Renal cortex interstitium (tissue), 11 donors: ENCODE measurements at regions not wholly inside any gene's neighbourhood (a gene's known extent, or its start where the extent isn't known, plus 50 kb on each side); places are given as distances from the start of the nearest gene placed in this dataset.

Source experiments
- DNase-seq, 11 donors: peaks; one replicate each; pipeline ENCODE4 v3.0.0-alpha.2; 2013; ENCODE audit warnings: low read depth in 9 of 11, low spot score in 4 of 11; ENCODE audit errors: extremely low read depth in 1 of 11

GRCh38 chr18:75518007-75518406 is 90.5 kb upstream of the SMIM21 start:
- DNase-seq, result no peak

GRCh38 chr18:75517286-75517685 is 89.8 kb upstream of the SMIM21 start:
- DNase-seq, result no peak

GRCh38 chr18:75507636-75508035 is 80.1 kb upstream of the SMIM21 start:
- no peak for DNase-seq

GRCh38 chr18:75506913-75507312 is 79.4 kb upstream of the SMIM21 start:
- no peak for DNase-seq

GRCh38 chr18:75504469-75504868 is 77.0 kb upstream of the SMIM21 start:
- DNase-seq, result no peak

- DNase-seq, result no peak
Measured at GRCh38 chr18:75503615-75504014, 76.1 kb upstream of the SMIM21 start.

GRCh38 chr18:75502286-75502685 is 74.8 kb upstream of the SMIM21 start:
- DNase-seq, result no peak

- no peak for DNase-seq
Measured at GRCh38 chr18:75500545-75500944, 73.0 kb upstream of the SMIM21 start.

GRCh38 chr18:75497576-75498235 is 70.2 kb upstream of the SMIM21 start:
- DNase-seq, result no peak

GRCh38 chr18:75496151-75496550 is 68.6 kb upstream of the SMIM21 start:
- peak in 2 of 11 donors; percentile 14 to 19 for DNase-seq

- peak in 1 of 11 donors; percentile 7 for DNase-seq
Measured at GRCh38 chr18:75492852-75493251, 65.3 kb upstream of the SMIM21 start.

- DNase-seq, result no peak
Measured at GRCh38 chr18:75491361-75491760, 63.9 kb upstream of the SMIM21 start.

- DNase-seq, result no peak
Measured at GRCh38 chr18:75489493-75490190, 62.1 kb upstream of the SMIM21 start.

- no peak for DNase-seq
Measured at GRCh38 chr18:75483662-75484061, 56.2 kb upstream of the SMIM21 start.

- DNase-seq, result no peak
Measured at GRCh38 chr18:75482880-75483279, 55.4 kb upstream of the SMIM21 start.

- DNase-seq, result no peak
Measured at GRCh38 chr18:75480487-75480886, 53.0 kb upstream of the SMIM21 start.

GRCh38 chr18:75478996-75479880 is 51.7 kb upstream of the SMIM21 start:
- DNase-seq, result peak in 5 of 11 donors; percentile 51 to 67 (median 61)

- DNase-seq, result no peak
Measured at GRCh38 chr18:75477900-75478299, 50.4 kb upstream of the SMIM21 start.
